ENCODE measurements at regions not wholly inside any gene's neighbourhood (a gene's known extent, or its start where the extent isn't known, plus 50 kb on each side); places are given as distances from the start of the nearest gene placed in this dataset.

DNA sequence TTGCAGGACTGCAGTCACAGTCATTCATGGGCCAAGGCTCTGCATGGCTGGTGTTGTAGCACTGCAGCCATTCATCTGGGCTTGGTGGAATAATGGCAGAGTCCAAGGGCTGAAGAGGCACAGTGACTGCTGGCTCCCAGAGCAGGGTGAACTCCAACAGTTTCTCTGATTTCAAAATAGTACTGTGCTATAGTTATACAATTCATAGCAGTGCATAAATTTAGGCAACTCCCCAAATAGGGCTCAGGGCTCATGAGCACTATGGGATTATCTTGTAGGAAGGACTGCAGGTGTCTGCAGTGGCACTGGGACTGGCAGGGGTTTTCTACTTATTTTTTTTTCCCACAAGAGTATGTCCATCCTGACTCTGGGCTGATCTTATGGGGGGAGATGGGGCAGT lies 642.5 kb upstream of the SGCD start:
- Histone ChIP-seq H3K9me2 (ENCODE audit: insufficient read depth) (no peaks in the 10 kb centered on the region), H3K27ac (ENCODE audit: low read depth, low read length) (no peak overlapping the region), H3K79me2 (ENCODE audit: insufficient read depth, low read length) (no peaks in the 10 kb centered on the region), H2AFZ (ENCODE audit: low read depth, low read length, poor library complexity, severe bottlenecking) (no peak overlapping the region), H3K4me2 (ENCODE audit: low read length) (no peak overlapping the region), H3K4me1 (ENCODE audit: control insufficient read depth in 1 of 2, insufficient read depth in 2 of 2, low read length in 2 of 2) (no peaks in the 10 kb centered on the region), H3K9ac (ENCODE audit: low read length) (no peak overlapping the region), H3K9me3 (ENCODE audit: control insufficient read depth in 1 of 2, insufficient read depth in 1 of 2, low read depth in 1 of 2, low read length in 2 of 2) (peaks cover 0 to 3% of the 10 kb centered on the region in 2 experiments; a peak in 2 of 4 replicates), H3K4me3 (replicated peaks in 1 of 2; ENCODE audit: low read depth in 1 of 2, low read length in 2 of 2) (no peak overlapping the region), H3K27me3 (ENCODE audit: insufficient read depth, low read length) (no peaks in the 10 kb centered on the region), H4K20me1 (ENCODE audit: insufficient read depth) (no peaks in the 10 kb centered on the region), H3K36me3 (ENCODE audit: control insufficient read depth in 1 of 2, insufficient read depth in 2 of 2, low read length in 2 of 2) (no peaks in the 10 kb centered on the region)
- TF ChIP-seq EZH2phosphoT487 (IDR thresholded peaks at IDR 0.05; ENCODE audit: borderline replicate concordance) = no peak
- no peak for TF ChIP-seq YY1 (IDR thresholded peaks at IDR 0.05; ENCODE audit: extremely low read depth, insufficient replicate concordance, low read depth, low read length)
- ChIA-PET CTCF (no interaction called here), RAD21 (ENCODE audit: low non-redundant PET in 1 of 2, low total read pairs in 2 of 2, uncharacterized antibody in 2 of 2, unreplicated experiment in 2 of 2) (no interaction called here), POLR2A (no interaction called here)
- no TSS peak for BruUV-seq (replicated peaks)
- DNase-seq (ENCODE audit: low read depth, low spot score) = no peak
- no peak for ATAC-seq
- intact Hi-C loops (cut with micrococcal nuclease) = no loop called here

DNA sequence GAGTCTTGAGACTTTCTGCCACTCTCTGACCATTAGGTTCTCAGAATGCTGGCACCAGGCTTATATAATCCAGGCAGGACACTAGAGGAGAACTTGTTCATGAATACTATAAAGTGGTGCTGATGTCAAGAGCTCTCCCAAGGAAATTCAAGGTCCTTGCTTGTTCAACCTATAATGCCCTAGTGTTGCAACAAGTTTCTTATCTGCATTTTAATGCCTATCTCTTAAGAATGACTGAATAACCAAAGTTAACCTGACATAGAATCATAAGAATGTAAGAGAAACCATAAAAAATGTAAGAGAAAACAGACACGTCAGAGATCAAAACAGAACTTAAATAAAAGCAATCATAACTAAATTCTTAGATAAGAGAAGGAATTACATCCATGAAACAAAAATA lies 640.8 kb upstream of the SGCD start:
- POLR2A ChIA-PET = no interaction called here
- no peak overlapping the region for H3K9ac ChIP-seq (ENCODE audit: low read length)
- DNase-seq (ENCODE audit: low read depth, low spot score) (no peak), ATAC-seq (no peak)
- intact Hi-C loops (cut with micrococcal nuclease) = no loop called here
- no peaks in the 10 kb centered on the region for H3K4me1 ChIP-seq (ENCODE audit: control insufficient read depth in 1 of 2, insufficient read depth in 2 of 2, low read length in 2 of 2)
- no peak overlapping the region for H3K4me2 ChIP-seq (ENCODE audit: low read length)
- H3K4me3 ChIP-seq (replicated peaks in 1 of 2; ENCODE audit: low read depth in 1 of 2, low read length in 2 of 2) = no peak overlapping the region
- BruUV-seq (replicated peaks) = no TSS peak
- CTCF ChIA-PET = no interaction called here
- H3K9me2 ChIP-seq (ENCODE audit: insufficient read depth) = no peaks in the 10 kb centered on the region
- TF ChIP-seq, protein P1, sequence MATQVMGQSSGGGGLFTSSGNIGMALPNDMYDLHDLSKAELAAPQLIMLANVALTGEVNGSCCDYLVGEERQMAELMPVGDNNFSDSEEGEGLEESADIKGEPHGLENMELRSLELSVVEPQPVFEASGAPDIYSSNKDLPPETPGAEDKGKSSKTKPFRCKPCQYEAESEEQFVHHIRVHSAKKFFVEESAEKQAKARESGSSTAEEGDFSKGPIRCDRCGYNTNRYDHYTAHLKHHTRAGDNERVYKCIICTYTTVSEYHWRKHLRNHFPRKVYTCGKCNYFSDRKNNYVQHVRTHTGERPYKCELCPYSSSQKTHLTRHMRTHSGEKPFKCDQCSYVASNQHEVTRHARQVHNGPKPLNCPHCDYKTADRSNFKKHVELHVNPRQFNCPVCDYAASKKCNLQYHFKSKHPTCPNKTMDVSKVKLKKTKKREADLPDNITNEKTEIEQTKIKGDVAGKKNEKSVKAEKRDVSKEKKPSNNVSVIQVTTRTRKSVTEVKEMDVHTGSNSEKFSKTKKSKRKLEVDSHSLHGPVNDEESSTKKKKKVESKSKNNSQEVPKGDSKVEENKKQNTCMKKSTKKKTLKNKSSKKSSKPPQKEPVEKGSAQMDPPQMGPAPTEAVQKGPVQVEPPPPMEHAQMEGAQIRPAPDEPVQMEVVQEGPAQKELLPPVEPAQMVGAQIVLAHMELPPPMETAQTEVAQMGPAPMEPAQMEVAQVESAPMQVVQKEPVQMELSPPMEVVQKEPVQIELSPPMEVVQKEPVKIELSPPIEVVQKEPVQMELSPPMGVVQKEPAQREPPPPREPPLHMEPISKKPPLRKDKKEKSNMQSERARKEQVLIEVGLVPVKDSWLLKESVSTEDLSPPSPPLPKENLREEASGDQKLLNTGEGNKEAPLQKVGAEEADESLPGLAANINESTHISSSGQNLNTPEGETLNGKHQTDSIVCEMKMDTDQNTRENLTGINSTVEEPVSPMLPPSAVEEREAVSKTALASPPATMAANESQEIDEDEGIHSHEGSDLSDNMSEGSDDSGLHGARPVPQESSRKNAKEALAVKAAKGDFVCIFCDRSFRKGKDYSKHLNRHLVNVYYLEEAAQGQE (IDR thresholded peaks at IDR 0.05; ENCODE audit: low read depth) = no peak
- TF ChIP-seq, protein P2, sequence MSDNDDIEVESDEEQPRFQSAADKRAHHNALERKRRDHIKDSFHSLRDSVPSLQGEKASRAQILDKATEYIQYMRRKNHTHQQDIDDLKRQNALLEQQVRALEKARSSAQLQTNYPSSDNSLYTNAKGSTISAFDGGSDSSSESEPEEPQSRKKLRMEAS (IDR thresholded peaks at IDR 0.05) = no peak
- TF ChIP-seq, protein P3, sequence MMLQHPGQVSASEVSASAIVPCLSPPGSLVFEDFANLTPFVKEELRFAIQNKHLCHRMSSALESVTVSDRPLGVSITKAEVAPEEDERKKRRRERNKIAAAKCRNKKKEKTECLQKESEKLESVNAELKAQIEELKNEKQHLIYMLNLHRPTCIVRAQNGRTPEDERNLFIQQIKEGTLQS (IDR thresholded peaks at IDR 0.05) = no peak
- TF ChIP-seq SP1 (IDR thresholded peaks at IDR 0.05; ENCODE audit: low read depth) = no peak
- TF ChIP-seq CEBPB (IDR thresholded peaks at IDR 0.05; ENCODE audit: low read depth) = no peak
- TF ChIP-seq EZH2phosphoT487 (IDR thresholded peaks at IDR 0.05; ENCODE audit: borderline replicate concordance) = no peak
- TF ChIP-seq, protein P4, sequence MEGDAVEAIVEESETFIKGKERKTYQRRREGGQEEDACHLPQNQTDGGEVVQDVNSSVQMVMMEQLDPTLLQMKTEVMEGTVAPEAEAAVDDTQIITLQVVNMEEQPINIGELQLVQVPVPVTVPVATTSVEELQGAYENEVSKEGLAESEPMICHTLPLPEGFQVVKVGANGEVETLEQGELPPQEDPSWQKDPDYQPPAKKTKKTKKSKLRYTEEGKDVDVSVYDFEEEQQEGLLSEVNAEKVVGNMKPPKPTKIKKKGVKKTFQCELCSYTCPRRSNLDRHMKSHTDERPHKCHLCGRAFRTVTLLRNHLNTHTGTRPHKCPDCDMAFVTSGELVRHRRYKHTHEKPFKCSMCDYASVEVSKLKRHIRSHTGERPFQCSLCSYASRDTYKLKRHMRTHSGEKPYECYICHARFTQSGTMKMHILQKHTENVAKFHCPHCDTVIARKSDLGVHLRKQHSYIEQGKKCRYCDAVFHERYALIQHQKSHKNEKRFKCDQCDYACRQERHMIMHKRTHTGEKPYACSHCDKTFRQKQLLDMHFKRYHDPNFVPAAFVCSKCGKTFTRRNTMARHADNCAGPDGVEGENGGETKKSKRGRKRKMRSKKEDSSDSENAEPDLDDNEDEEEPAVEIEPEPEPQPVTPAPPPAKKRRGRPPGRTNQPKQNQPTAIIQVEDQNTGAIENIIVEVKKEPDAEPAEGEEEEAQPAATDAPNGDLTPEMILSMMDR (IDR thresholded peaks at IDR 0.05 in 2 of 3, conservative IDR thresholded peaks at IDR 0.05 in 1 of 3; ENCODE audit: borderline replicate concordance in 1 of 3, insufficient read depth in 1 of 3, low read depth in 2 of 3, low read length in 2 of 3) = no peak
- no peak for TF ChIP-seq TCF7L2 (IDR thresholded peaks at IDR 0.05; ENCODE audit: borderline replicate concordance, extremely low read depth, insufficient read depth, insufficient read length)
- TF ChIP-seq SIN3A (IDR thresholded peaks at IDR 0.05; ENCODE audit: low read depth) = no peak
- no peak for TF ChIP-seq FOSL1 (IDR thresholded peaks at IDR 0.05; ENCODE audit: low read depth)
- TF ChIP-seq EGR1 (IDR thresholded peaks at IDR 0.05; ENCODE audit: low read depth) = no peak
- no peaks in the 10 kb centered on the region for H4K20me1 ChIP-seq (ENCODE audit: insufficient read depth)
- no peaks in the 10 kb centered on the region for H3K79me2 ChIP-seq (ENCODE audit: insufficient read depth, low read length)
- H3K9me3 ChIP-seq (ENCODE audit: control insufficient read depth in 1 of 2, insufficient read depth in 1 of 2, low read depth in 1 of 2, low read length in 2 of 2) = peaks cover 3 to 5% of the 10 kb centered on the region in 2 experiments; a peak in 2 of 4 replicates
- no peaks in the 10 kb centered on the region for H3K27me3 ChIP-seq (ENCODE audit: insufficient read depth, low read length)
- H3K36me3 ChIP-seq (ENCODE audit: control insufficient read depth in 1 of 2, insufficient read depth in 2 of 2, low read length in 2 of 2) = no peaks in the 10 kb centered on the region
- no peak overlapping the region for H2AFZ ChIP-seq (ENCODE audit: low read depth, low read length, poor library complexity, severe bottlenecking)
- RAD21 ChIA-PET (ENCODE audit: low non-redundant PET in 1 of 2, low total read pairs in 2 of 2, uncharacterized antibody in 2 of 2, unreplicated experiment in 2 of 2) = no interaction called here
- no peak overlapping the region for H3K27ac ChIP-seq (ENCODE audit: low read depth, low read length)
